CD4-positive, alpha-beta T cell treated with Interleukin-4 for 1 hour (primary cell): ENCODE measurements at regions not wholly inside any gene's neighbourhood (a gene's known extent, or its start where the extent isn't known, plus 50 kb on each side); places are given as distances from the start of the nearest gene placed in this dataset.

ENCODE experiments used
- DNase-seq, 2 donors: peaks; one replicate each; pipeline ENCODE4 v3.0.0-alpha.2; 2020 to 2022

DNA sequence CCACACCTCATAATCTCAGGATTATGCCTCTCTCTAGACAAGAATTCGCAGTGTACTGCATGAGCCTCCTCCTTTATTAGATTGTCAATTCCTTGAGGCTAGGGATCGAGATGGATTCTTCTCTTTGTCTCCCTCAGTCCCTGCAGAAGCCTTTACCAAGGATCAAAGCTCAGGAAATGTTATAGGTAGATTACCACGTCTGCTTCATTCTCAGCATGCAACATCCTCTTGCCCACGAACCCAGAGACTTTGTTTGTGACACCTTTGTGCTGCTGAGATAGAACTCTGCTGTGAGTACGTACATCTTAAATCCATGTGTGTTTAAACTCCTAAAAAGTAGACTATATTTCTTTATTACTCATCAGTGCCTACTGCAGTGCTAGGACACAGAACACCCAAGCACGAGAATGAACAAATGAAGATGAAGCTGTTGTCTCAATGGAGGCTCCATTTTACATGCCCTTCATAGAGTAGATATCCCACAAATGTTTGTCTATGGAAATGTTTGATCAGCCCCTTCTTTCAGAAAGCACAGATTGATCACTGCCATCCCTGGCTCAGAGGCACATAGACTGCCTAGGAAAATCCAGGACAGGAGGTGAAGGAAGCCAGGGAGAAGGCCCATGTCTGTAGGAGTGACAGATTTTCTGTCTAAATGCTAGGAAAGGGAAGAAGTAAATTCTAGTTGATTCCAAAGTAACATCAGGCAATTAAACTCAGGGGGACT is 98.8 kb upstream of the KLHL29 start:
- DNase-seq, result no peak

DNA sequence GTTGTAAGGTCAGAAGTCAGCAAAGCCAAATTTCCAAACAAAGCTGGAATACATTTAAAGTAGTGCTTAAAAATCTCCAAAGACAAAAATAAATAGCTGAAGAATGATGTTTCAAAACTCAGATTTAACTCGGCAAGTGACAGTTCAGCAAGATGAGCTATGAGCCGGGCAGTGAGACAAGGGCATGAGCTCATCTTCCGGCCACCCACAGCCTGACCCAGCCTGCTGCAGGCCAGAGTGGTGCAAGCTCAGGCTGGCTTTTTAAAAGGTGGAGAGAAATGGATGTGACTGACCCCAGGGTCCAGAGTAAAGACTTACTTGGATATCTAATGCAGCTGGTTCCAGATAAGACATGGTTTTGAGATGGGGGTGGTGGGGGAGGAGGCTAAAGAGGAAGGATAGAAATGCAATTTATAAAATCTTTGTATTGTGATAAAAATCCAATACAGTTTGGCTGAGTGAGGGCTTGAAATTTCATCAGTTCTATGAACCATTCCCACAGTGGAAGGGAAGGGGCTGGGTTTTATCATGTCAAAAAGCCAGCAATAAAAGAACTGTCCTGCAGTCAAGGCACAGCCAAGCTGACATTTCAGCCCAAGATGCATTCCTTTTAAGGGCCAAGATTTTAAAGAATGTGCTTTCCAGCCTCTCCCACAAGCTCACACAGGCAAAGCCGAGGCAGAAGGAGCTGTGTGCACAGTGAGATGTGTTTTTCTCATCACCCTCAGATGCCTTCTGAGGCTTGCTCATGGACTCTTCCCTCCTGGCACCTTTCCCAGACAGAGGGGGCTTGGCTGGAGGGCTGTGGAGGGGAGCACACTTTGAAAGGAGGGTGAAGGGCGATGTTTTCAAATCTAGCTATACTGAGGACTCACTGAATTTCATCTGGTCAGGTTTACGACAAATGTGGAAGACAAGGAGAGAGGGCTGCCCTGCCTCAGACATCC is 97.9 kb upstream of the KLHL29 start:
- DNase-seq, result no peak

DNA sequence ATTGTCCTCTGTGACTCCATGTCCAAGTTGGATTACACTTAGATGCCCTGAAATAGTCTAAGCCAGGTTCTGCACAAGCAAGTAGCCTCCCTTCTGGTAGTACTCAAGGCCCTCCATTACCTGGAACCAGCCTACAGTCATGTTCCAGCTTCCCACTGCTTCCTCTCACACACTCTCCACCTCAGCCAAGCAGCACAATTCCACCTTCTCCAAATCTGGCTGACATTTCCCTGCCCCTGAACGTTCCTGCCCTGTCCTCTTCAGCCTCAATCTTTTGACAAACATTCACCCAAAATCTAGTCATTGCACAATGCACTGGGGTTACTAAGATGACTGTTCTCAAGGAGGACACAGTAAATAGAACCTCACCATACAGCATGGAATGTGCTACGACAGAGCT is 95.3 kb upstream of the KLHL29 start:
- DNase-seq, result no peak

DNA sequence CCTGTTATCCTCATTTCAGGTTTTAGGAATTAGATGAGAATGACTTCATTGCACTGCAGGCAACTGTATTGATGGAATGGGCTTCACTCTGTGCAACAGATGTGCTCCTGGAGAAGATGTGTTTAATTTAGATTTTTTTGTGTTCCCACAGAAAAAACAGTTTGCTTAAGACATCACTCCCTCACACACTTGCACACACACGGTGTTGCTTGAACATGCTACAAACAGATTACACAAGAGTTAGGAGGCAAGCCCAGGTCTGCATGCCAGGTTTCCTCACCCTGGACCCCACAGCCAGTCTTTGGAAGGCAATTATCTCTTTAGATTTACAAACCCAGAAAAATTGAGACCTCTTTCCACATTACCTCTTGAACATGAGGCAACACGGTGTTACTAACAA is 93.7 kb upstream of the KLHL29 start:
- DNase-seq, result no peak

DNA sequence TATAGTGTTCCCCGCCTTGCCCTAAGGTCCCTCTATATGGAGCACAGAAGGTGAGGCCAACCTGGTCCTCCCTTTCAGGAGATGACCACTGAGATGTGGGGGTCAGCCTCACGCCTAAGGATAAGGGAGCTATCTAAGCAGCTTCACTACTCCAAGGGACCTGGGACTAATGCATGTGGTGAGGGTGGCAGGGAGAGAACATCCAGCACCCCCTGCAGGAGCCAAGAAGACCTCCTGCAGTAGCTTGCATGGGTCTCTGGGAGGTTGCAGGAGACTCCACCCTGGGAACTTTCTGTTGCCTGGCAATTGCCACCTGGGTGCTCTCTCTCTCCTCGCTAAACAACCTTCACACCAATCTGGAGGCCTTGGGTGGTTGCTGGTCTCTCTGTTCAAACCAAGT is 93.0 kb upstream of the KLHL29 start:
- no peak for DNase-seq

DNA sequence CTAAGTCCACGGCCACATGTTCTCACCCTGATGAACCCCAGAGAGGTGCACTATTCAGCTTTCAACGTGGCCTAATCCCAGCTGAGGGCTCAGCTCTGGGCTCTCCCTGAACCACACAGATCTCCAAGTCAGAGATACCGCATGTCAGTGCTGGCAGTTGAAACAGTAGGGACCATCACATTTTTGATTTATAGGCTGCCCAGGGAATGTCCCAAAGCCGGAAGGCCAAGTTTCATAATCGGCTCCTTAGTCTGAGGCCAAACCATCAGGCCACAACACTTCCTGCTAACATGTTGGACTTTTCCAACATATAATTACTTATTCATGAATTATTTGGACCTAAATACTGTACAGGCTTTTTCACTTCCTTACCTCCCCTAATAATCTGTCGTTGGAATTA is 91.9 kb upstream of the KLHL29 start:
- DNase-seq, result no peak

DNA sequence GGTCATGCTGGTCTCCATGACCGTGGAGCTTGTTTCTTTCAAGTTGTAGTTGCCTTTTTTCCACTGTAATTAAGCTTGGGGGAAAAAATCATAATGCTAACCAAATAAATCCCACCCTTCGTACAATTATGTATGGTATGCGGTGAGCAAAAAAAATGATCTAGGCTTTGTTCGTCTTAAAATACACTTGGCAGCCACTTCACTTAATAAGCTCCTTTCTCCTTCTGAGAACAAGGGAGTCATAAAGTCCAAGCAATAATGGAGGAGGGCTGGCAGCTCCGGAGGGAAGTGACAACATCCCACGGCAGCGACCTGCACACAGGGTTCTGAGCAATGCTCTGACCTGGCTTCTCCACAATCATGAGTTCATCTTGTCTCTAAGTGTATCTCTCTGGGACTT is 91.2 kb upstream of the KLHL29 start:
- DNase-seq, result no peak

DNA sequence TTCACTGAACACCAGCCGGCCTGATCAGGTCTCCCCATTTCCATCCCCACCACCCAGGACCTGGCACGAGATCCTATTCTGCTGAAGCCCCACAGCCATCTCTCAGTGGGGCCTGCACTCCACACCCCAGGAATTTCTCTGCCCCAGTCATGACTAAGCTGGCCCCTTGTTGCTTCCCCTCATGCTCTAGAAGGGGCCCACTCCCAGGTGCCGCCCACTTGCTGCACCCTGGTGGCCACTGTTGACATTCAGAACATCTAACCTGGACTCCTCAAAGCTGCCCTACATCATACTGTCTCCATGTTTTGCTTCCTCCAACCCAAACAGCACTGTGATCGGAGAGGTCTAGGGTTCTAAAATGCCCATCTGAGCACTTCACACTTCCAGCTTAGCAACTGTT is 90.7 kb upstream of the KLHL29 start:
- no peak for DNase-seq

DNA sequence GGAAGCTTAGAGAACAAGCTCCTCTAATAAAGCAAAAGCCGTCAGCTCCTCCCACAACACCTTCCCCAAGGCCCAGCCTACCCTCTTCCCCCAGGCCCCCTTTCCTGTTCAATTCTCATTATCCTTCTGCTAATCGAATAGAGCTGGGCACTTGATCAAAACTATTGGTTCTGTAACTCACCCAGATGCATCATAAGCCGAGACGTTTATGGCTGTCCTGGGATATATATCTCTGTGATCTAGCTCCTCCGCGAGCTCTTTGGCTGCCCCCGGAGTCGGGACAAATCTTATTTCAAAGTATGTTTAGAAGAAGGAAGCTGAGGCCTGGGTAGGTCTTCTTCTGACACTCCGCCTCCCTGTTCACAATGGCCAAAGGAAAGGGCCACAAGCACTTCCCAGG is 88.3 kb upstream of the KLHL29 start:
- DNase-seq, result no peak

DNA sequence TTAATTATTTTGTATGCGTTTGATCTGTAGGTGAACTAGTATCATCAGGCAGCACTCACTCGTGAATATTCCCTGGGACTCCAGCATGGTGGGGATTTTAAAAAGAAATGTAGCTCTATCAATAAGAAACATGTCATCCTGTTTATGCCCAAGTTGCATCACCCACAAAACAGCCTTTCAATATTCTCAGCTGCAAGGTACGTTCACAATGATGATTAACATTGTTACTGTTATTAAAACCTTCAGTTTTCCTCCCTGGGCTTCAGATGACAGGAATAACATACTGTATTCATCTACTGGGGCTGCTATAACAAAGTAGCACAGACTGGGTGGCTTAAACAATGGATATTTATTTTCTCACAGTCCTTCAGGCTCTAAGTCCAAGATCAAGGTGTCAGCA is 87.9 kb upstream of the KLHL29 start:
- DNase-seq, result no peak

DNA sequence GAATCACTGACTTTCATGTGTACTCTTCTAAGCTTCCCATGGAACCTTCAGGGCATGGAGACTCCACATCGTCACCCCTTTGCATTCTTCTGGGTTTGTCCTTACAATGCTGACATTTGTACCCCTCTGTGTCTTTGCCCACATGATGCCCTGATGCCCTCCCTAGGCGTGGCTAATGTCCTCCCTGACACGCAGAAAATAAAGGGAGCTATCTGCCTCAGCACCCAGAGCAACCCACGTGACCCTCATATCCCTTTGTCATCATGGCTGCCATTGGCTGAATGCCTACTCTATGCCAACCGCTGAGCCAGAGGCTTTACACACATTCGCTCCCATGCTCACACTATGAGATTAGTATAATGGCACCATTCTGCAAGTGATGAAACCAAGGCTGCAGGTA is 86.4 kb upstream of the KLHL29 start:
- DNase-seq, result no peak

DNA sequence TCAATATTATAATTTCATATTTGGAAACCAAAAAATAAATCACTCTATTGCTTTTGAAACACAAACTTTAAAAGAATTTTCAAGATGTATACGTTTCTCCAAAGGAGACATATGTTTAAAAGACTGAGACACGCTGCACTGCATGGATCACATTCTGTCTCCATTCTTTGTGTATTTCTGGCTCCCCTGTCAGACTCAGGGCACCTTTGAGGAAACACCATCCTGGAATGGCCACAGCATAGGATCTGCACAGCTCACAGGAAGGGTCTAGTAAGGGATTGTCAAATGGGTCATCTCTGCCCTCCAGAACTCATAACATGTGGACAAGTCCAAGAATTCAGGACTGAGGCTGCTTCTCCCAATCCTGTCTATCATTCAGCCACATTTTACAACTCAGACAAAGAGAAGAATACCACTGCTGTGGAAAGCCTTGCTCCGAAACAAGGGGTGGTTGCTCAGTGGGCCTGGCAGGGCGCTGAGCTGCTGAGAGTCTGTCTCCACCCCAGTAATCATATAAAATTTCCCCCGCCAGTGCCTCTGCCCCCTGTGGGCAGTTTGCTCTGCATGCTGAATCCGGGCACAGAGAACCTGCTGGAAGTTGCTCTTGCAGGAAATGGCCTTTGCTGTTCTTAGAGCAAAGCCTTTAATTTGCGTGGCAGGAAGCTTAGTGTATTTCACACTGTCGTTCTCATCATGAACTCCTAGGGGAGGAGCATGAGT is 85.3 kb upstream of the KLHL29 start:
- DNase-seq, result no peak

DNA sequence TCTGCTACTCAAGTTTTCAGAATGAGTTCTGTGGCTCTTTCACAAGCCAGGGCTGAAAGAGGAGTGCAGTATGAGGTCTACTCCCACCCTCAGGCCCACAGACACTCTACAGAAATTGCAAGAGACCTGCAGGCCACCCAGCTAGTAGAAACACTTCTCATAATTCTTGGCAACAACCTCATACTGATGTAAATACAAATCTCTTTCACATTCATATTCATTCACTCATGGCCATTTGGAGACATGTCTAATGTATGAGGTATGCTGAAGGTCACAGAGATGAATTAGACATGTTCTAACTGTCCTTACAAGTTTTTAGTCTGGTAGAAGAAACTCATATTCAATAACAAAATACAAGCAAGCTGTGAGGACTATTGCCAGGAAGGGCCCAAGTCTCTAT is 83.8 kb upstream of the KLHL29 start:
- no peak for DNase-seq

DNA sequence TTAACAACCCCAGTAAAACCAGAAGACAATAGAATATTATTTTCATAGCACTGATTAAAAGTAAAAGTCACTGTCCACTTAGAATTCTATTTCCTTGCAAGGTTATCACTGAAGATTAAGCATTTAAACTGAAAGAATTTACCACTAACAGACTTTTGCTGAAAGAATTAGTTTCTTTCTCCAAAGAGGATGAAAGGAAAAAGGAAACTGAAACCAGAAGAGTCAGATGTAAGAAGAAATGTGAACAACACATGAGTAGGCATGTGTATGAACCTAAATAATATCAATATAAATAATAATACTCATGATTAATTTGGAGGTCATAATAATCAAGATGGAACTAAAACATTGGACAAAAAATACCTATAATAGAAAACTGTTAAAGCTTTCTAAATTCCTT is 82.4 kb upstream of the KLHL29 start:
- DNase-seq, result no peak

DNA sequence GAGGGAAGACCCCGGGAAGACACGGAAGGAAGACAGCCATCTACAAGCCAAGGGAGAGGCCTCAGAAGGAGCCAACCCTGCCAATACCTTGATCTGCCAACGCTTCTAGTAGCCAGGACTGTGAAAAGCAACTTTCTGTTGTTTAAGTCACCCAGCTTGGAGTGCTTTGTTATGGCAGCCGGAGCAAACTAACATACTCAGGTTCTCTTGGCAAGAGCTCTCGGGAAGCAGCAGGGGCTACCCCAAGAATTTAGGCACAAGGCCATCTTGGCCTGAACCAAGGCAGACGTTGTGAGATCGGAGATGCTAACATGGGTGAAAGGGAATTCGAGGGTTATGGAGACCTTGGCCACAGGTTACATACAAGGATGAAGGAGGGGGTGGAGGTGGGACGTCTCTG is 78.6 kb upstream of the KLHL29 start:
- DNase-seq, result no peak

DNA sequence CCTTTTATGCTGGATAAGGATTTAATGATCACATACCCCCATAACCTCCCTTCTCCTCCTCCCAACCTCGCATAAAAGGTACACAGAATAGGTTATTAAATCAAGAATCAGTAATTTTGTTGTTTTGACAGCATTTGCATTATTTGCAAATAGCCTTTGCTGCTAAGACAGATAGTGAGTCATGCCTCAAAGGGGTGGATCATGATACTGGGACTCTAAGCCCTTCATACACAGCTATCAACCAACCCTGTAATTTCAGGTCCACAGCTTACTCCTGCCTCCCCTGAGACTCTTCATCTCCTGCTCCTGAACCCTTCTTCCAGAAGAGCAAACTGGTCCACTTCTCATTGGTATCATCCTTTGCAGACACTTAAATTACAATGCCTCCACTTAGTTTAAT is 73.8 kb upstream of the KLHL29 start:
- DNase-seq, result no peak

DNA sequence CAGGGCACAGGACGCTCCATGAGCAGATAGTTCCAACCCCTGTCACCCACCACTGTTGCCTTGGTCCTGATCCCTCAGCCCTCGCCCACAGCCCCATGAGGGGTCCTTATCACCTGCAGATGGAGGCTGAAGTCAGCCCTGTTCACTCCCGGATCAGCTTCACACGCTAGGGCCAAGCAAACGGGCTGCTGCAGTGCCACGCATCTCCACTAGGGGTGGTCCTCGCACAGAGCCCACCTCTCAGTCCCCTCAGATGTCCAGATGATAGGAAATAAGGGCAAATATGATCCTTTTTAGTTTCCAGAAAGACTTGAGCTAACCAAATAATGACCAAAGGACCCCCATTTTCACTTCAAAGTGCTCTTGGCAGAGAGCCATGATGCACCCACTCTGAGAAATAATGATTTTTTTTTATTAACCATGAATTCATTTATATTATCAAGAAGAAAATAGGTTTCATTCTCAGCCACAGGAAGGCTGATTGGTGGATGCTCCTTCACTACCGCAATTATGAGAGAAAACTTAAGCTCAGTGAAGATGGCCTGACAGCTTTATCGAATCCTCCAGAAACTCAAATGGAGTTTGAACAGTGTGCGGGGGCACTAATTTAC is 71.9 kb upstream of the KLHL29 start:
- DNase-seq, result no peak

DNA sequence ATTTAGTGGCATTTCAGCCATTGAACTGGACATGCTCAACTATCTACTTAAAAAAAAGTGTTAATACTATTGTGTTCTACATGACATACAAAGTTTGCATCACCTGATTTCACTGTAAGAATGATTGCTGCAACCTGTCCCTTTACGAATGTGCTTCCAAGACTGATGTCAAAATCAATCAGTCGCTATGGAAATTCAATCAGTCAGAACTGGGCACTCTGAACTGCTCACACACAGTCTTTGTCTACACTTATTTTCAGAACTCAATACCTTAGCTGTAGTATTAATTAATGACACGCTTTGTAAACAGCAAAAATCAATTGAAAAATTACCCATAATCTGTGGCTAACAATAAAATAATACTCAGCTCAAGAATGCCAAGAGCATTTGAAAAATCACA is 70.3 kb upstream of the KLHL29 start:
- no peak for DNase-seq

DNA sequence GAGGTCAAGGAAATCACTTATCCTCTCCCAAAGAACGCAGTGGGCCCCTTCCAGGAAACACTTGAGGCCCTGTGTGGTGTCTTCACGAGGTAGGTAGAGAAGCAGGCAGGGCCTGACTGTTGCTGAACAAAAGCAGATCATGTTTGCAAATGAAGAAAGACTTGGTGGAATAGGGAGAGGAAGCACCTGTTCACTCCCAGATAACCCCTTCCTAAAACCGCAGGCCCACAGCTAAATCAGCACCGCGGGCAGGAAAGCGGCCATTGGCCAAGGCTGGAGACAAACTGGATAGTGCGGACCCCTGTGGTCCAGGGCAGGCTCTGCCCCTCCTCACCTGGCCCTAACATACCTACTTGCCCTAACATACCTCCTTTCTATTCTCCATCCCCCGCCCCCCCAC is 64.9 kb upstream of the KLHL29 start:
- no peak for DNase-seq

DNA sequence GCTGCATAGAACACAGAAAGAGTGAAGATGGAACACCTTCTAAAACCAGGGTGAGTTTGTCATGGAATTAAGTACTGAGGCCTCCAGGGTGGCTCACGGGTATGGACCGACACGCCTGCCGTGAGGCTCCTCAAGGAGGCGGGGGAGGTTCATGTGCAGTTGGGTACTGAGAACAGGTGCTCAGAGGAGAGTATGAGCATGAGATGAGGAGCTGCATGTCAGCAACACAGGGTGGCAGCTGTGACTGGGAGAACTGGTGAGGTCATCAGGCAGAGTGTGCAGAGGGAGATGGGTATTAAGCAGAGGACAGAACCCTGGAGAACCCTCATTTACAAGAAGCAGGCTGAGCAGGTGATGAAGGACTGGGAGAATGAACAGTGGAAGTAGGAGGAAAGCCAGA is 63.2 kb upstream of the KLHL29 start:
- no peak for DNase-seq

DNA sequence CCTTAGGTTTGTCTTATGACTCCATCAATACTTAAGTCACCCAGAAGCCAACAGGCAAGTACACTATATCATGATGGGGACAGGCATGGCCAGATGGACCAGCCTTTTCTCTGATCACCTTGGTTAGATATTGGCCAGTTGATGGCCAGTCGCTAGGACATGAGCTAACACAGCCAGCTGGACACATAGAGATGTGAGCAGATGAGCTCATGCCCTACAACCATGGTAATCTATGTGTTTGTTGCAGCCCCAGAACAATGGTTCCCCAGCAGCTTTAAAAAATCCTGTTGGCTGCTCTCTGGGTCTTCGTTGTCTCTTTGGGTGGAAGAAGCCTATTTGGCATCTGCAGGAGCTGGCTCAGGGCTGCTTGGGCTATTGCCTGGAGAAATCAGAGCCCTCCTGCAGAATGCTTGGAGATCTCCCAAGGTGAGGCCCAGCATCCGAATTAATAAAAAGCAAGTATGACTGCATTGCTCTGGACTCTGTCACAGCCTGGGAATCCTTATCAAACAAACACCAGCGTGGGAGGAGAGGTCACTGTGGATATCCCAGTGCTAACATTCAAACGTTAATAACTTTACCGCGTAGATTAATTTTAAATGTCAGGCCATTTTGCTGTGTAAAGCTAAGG is 62.3 kb upstream of the KLHL29 start:
- DNase-seq, result no peak

DNA sequence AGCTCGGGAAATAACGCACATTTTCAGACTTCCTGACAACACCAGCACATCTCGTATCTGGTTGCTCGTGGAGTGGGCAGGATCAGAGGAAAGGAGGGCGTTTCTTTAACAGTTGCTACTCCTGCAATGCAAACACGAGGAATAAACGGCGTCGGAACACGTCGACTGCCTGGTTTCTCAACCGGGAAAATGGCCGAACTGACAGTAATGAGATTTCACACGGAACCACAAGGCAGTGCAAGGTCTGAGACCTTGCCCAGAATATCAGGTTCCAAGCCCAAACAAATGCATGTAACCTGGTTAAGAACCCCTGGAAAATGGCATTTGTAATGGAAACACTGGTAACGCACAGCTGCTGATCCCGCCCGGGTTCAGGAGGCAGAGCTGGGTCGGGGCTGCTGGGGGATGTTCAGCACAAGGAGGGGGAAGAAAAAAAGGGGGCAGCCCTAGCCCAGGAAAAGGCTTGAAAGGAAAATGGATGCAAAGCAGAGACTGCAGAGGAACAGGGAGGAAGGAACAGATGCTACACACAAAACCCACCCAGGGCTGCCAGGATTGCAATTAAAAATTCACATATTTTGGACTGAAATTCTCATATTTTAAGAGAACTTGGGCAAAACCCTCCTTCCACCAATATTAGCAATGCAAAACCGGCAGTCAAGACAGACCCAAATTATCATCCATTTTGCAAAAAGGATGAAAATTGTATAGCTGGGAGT is 61.6 kb upstream of the KLHL29 start:
- DNase-seq, result no peak
